AG04449 (cell line): ENCODE measurements at regions not wholly inside any gene's neighbourhood (a gene's known extent, or its start where the extent isn't known, plus 50 kb on each side); places are given as distances from the start of the nearest gene placed in this dataset.
"Not testable (repeated sequence)": the region's sequence is repeated elsewhere in the genome, so short reads cannot be mapped to it uniquely, and the experiment has no call there.

ENCODE experiments used
- CTCF ChIA-PET: fragments of 350-600 bp; formaldehyde crosslinking; extraction: SDS; loops from one replicate; lab custom pipeline; 2021; ENCODE audit warnings: antibody characterized with exemption; lab: Yijun Ruan, JAX
- POLR2A ChIA-PET: fragments of 400-600, 350-600 bp; formaldehyde crosslinking; extraction: SDS; loops from one replicate; lab custom pipeline; 2020; ENCODE audit warnings: antibody characterized with exemption, inconsistent platforms; lab: Yijun Ruan, JAX
- DNase-seq: peaks from one replicate; pipeline ENCODE4 v3.0.0-alpha.2; 2010; ENCODE audit warnings: low read depth, low spot score
- H3K4me3 ChIP-seq: 2 replicates; pipeline ENCODE4 v1.5.1; 2011; ENCODE audit warnings: low read depth, mild to moderate bottlenecking, control low read depth, low read length
- CTCF ChIP-seq: IDR thresholded peaks from one replicate; pipeline ENCODE4 v1.5.1; 2011; ENCODE audit warnings: mild to moderate bottlenecking, moderate library complexity, low read length, control low read depth, inconsistent platforms; ENCODE audit not compliant: insufficient read depth; ENCODE audit errors: missing control alignments

GRCh38 chr1:238404481-238404880, 513.8 kb upstream of the ZP4 start:
- no peak for DNase-seq
- ChIA-PET POLR2A (no interaction called here), CTCF (no interaction called here)
- TF ChIP-seq CTCF: no peak
- no peak overlapping the region for H3K4me3 ChIP-seq

GRCh38 chr1:238401144-238401543, 510.4 kb upstream of the ZP4 start:
- no peak overlapping the region for H3K4me3 ChIP-seq
- no peak for DNase-seq
- POLR2A ChIA-PET: no interaction called here
- CTCF ChIA-PET: no interaction called here
- TF ChIP-seq CTCF: no peak

GRCh38 chr1:238399558-238399957, 508.8 kb upstream of the ZP4 start:
- no peak for TF ChIP-seq CTCF
- POLR2A ChIA-PET: no interaction called here
- CTCF ChIA-PET: no interaction called here
- no peak for DNase-seq
- no peak overlapping the region for H3K4me3 ChIP-seq

- no peak for DNase-seq
- no peak for TF ChIP-seq CTCF
- ChIA-PET POLR2A (no interaction called here), CTCF (no interaction called here)
- H3K4me3 ChIP-seq: no peak overlapping the region
Measured at GRCh38 chr1:238396140-238396539, 505.4 kb upstream of the ZP4 start.

GRCh38 chr1:238384381-238384780, 493.7 kb upstream of the ZP4 start:
- no peak for DNase-seq
- H3K4me3 ChIP-seq: no peak overlapping the region
- CTCF ChIA-PET: no interaction called here
- TF ChIP-seq CTCF: no peak
- POLR2A ChIA-PET: no interaction called here

- no peak for TF ChIP-seq CTCF
- DNase-seq: no peak
- ChIA-PET CTCF (no interaction called here), POLR2A (no interaction called here)
- H3K4me3 ChIP-seq: no peak overlapping the region
Measured at GRCh38 chr1:238380167-238380566, 489.4 kb upstream of the ZP4 start.

- H3K4me3 ChIP-seq, POLR2A ChIA-PET, CTCF ChIA-PET, DNase-seq: not testable (repeated sequence)
Measured at GRCh38 chr1:238379446-238379845, 488.7 kb upstream of the ZP4 start.
